Gastrocnemius medialis (tissue), 4 donors: ENCODE measurements at regions not wholly inside any gene's neighbourhood (a gene's known extent, or its start where the extent isn't known, plus 50 kb on each side); places are given as distances from the start of the nearest gene placed in this dataset.

Source experiments
- ATAC-seq, 2 donors: fragments of 150-250 bp; one replicate each; pipeline ENCODE4 v1.9.1; 2016
- DNase-seq, 2 donors: peaks; one replicate each; pipeline ENCODE4 v3.0.0-alpha.2; 2019
- H3K27ac ChIP-seq, 4 donors: fragments of 200-600 bp; sonication (generic); 1 replicate in 1 of 4; 2 replicates in 3 of 4; pipeline ENCODE4 v1.5.1; 2016 to 2018; ENCODE audit warnings: mild to moderate bottlenecking in 2 of 4, moderate library complexity in 1 of 4
- H3K27me3 ChIP-seq, 3 donors: fragments of 200-600 bp; sonication (generic) in 2 of 3; 1 replicate in 1 of 3; 2 replicates in 2 of 3; pipeline versions ENCODE4 v1.5.1 to v1.6.0; 2016 to 2019; ENCODE audit warnings: mild to moderate bottlenecking in 1 of 3, moderate library complexity in 1 of 3
- H3K36me3 ChIP-seq, 2 donors: fragments of 200-600 bp; sonication (generic) in 1 of 2; one replicate each; pipeline ENCODE4 v1.5.1; 2017 to 2018
- H3K4me1 ChIP-seq, 2 donors: fragments of 200-600 bp; sonication (generic) in 1 of 2; one replicate each; pipeline ENCODE4 v1.5.1; 2016 to 2017; ENCODE audit warnings: mild to moderate bottlenecking in 2 of 2
- H3K4me3 ChIP-seq, 4 donors: fragments of 200-600 bp; sonication (generic) in 3 of 4; 1 replicate in 1 of 4; 2 replicates in 3 of 4; pipeline ENCODE4 v1.5.1; 2016 to 2019; ENCODE audit warnings: mild to moderate bottlenecking in 2 of 4
- H3K9me3 ChIP-seq, 3 donors: fragments of 200-600 bp; sonication (generic) in 2 of 3; 1 replicate in 1 of 3; 2 replicates in 2 of 3; pipeline ENCODE4 v1.5.1; 2016 to 2019
- POLR2A ChIP-seq, 2 donors: fragments of 450-650 bp; IDR thresholded peaks; one replicate each; pipeline ENCODE4 v1.6.1; 2017; ENCODE audit warnings: antibody characterized with exemption in 2 of 2, mild to moderate bottlenecking in 2 of 2, moderate library complexity in 2 of 2
- in situ Hi-C, 4 donors: fragments of 200-750 bp; cut with MboI; loops; one replicate each; pipeline versions ENCODE4 v1.15.0 to v1.8.0; 2017; ENCODE audit warnings: low sequenced_read_pairs in 4 of 4
- intact Hi-C: fragments of 100-400 bp; cut with DNase I; formaldehyde crosslinking; loops from one replicate; pipeline ENCODE4 v1.15.1; 2023; ENCODE audit warnings: low total_unique reads
- TF ChIP-seq, protein P1 (sequence below), 5 experiments: fragments of 450-650 bp in 3 of 5; fragments of 200-600 bp in 2 of 5; sonication (generic) in 2 of 5; IDR thresholded peaks in 4 of 5; conservative IDR thresholded peaks in 1 of 5; 1 replicate in 4 of 5; 2 replicates in 1 of 5; pipeline ENCODE4 v1.5.1; 2016 to 2019; ENCODE audit warnings: antibody characterized with exemption in 5 of 5, mild to moderate bottlenecking in 3 of 5, moderate library complexity in 3 of 5

DNA sequence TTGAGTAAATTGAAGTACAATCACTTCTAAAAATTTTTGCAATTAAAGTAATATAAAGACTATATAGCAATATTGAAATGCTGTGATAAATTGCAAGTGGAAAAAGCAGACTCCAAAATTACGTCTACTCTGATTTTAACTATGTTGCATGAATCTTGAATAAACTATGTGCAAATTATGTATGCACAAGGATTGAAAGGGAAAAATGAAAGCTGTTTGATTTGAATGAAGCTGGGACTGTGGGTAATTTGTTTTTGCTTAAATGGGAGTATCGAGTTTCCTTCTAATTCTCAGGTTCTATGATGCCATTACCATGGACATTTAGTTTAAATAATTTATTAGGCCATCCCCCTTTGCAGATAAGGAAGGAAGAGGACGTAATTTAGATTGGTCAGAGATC is 198.7 kb upstream of the MYLIP start:
- no peaks in the 10 kb centered on the region for H3K36me3 ChIP-seq
- intact Hi-C loops: no loop called here
- H3K4me3 ChIP-seq: no peak overlapping the region
- H3K9me3 ChIP-seq: no peaks in the 10 kb centered on the region
- in situ Hi-C loops: no loop called here
- no peak for ATAC-seq
- DNase-seq: no peak
- H3K27ac ChIP-seq: peak overlapping the region in 1 of 4 donors; percentile 60
- TF ChIP-seq, protein P1, sequence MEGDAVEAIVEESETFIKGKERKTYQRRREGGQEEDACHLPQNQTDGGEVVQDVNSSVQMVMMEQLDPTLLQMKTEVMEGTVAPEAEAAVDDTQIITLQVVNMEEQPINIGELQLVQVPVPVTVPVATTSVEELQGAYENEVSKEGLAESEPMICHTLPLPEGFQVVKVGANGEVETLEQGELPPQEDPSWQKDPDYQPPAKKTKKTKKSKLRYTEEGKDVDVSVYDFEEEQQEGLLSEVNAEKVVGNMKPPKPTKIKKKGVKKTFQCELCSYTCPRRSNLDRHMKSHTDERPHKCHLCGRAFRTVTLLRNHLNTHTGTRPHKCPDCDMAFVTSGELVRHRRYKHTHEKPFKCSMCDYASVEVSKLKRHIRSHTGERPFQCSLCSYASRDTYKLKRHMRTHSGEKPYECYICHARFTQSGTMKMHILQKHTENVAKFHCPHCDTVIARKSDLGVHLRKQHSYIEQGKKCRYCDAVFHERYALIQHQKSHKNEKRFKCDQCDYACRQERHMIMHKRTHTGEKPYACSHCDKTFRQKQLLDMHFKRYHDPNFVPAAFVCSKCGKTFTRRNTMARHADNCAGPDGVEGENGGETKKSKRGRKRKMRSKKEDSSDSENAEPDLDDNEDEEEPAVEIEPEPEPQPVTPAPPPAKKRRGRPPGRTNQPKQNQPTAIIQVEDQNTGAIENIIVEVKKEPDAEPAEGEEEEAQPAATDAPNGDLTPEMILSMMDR (IDR thresholded peaks at IDR 0.05 in 4 of 5, conservative IDR thresholded peaks at IDR 0.05 in 1 of 5): no peak
- TF ChIP-seq POLR2A (IDR thresholded peaks at IDR 0.05): no peak
- H3K27me3 ChIP-seq: no peaks in the 10 kb centered on the region
- H3K4me1 ChIP-seq: peaks cover 11 to 29% of the 10 kb centered on the region in 2 donors

DNA sequence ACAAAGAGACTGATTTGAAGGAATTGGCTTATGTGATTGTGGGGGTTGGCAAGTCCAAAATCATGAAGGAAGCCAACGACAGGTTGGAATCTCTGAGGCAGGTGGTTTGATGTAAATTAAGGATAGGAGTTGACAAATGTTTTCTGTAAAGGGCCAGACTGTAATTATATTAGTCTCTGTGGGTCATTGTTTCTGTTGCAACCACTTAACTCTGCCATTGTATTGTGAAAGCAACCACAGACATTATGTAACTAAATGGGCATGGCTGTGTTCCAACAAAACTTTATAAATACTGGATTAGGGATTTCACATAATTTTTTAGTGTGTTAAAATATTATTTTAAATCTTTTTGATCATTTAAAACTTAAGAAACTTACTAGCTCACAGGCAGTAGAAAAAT is 199.2 kb upstream of the MYLIP start:
- Histone ChIP-seq H3K9me3 (no peaks in the 10 kb centered on the region), H3K27ac (peak overlapping the region in 1 of 4 donors; percentile 60), H3K27me3 (no peaks in the 10 kb centered on the region), H3K4me1 (peaks cover 12 to 31% of the 10 kb centered on the region in 2 donors), H3K4me3 (no peak overlapping the region), H3K36me3 (no peaks in the 10 kb centered on the region)
- DNase-seq (no peak), ATAC-seq (no peak)
- intact Hi-C loops (loop anchor here (5.0 kb wide), 1 partner anchor 212 kb away; no protein-coding TSS in a partner anchor), in situ Hi-C loops (no loop called here)
- no peak for TF ChIP-seq POLR2A (IDR thresholded peaks at IDR 0.05)
- TF ChIP-seq, protein P1 (IDR thresholded peaks at IDR 0.05 in 4 of 5, conservative IDR thresholded peaks at IDR 0.05 in 1 of 5): no peak

DNA sequence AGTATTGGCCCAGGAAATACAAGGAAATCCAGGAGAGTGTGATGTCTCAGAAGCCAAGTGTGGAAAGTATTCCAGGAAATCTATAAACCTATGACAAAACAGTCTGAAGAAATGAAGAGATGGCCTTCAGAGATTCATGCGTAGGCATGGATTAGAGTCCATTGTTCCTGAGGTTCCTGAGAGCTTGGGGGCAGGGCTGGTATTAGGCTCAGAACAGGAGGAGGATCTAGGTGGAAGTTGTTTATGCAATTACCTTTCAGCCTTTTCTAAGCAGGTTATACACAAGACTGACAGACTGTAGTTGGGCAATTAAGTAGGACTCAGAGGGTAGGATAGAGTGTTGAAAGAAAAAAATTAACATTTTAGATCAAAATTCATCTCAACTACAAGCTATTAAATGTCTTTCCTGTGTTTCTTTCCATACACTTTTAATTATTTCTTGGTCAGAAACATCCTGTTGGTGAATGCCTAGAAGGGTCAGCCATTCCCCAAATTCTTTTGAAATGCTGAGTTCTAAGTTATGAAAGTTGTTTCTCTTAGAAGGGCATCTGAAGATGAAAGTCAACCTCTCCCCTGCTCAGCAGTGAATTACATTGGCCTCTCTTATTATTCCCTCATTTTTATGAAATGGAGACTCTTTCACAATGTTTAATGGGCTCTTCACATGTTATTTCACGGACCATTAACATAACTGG is 201.2 kb upstream of the MYLIP start:
- TF ChIP-seq, protein P1 (IDR thresholded peaks at IDR 0.05 in 4 of 5, conservative IDR thresholded peaks at IDR 0.05 in 1 of 5): no peak
- TF ChIP-seq POLR2A (IDR thresholded peaks at IDR 0.05): no peak
- no peaks in the 10 kb centered on the region for H3K36me3 ChIP-seq
- ATAC-seq (no peak), DNase-seq (no peak)
- H3K4me3 ChIP-seq: no peak overlapping the region
- H3K27me3 ChIP-seq: no peaks in the 10 kb centered on the region
- H3K9me3 ChIP-seq: no peaks in the 10 kb centered on the region
- H3K4me1 ChIP-seq: peaks cover 14 to 34% of the 10 kb centered on the region in 2 donors
- no peak overlapping the region for H3K27ac ChIP-seq
- intact Hi-C loops (loop anchor here (5.0 kb wide), 1 partner anchor 210 kb away; no protein-coding TSS in a partner anchor), in situ Hi-C loops (no loop called here)

DNA sequence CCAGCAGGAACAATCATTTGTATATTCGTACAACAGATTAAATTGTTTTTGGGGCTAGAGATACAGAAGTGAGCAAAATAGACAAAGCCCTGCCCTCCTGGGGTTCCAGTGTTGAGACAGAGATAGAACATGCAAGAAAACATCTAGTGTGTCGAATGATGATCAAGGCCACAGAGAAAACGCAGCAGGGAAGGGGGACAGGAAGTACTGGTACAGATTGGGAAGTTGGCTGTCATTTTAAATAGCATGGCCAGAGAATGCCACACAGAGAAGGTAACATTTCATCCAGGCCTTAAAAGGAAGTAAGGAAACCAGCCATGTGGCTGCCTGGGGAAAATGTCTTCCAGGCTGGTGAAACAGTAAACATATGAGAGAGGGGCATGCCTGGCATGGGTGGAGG is 202.6 kb upstream of the MYLIP start:
- Histone ChIP-seq H3K4me1 (peaks cover 14 to 34% of the 10 kb centered on the region in 2 donors), H3K27me3 (no peaks in the 10 kb centered on the region), H3K27ac (peak overlapping the region; percentile 43 to 89 (median 70)), H3K9me3 (no peaks in the 10 kb centered on the region), H3K4me3 (no peak overlapping the region), H3K36me3 (no peaks in the 10 kb centered on the region)
- TF ChIP-seq, protein P1 (IDR thresholded peaks at IDR 0.05 in 4 of 5, conservative IDR thresholded peaks at IDR 0.05 in 1 of 5): no peak
- intact Hi-C loops (loop anchor here (5.0 kb wide), 1 partner anchor 209 kb away; no protein-coding TSS in a partner anchor), in situ Hi-C loops (no loop called here)
- peak; percentile 95 to 99 for ATAC-seq
- DNase-seq: peak; percentile 51 to 61
